SK-N-SH treated with all-trans-retinoic acid at 6 μM for 48 hours (cell line): ENCODE measurements at regions not wholly inside any gene's neighbourhood (a gene's known extent, or its start where the extent isn't known, plus 50 kb on each side); places are given as distances from the start of the nearest gene placed in this dataset.

Experiments used
- ATAC-seq: fragments of 200-7000 bp; cut with Tn5 transposase; 3 replicates; pipeline ENCODE4 v1.9.1; 2020; ENCODE audit warnings: mild to moderate bottlenecking, moderate library complexity
- ARNTL ChIP-seq: fragments of 450-650 bp; formaldehyde crosslinking; IDR thresholded peaks from 2 replicates; pipeline ENCODE4 v1.5.0; 2020; ENCODE audit warnings: low read depth, mild to moderate bottlenecking, moderate library complexity, borderline replicate concordance
- BACH2 ChIP-seq: fragments of 250-450 bp; sonication (Bioruptor Pico); IDR thresholded peaks from 2 replicates; pipeline ENCODE4 v1.9.0; 2021; ENCODE audit warnings: mild to moderate bottlenecking, borderline replicate concordance
- CSDC2 ChIP-seq: fragments of 250-450 bp; sonication (Bioruptor Pico); IDR thresholded peaks from 2 replicates; pipeline ENCODE4 v1.5.0; 2020; ENCODE audit warnings: mild to moderate bottlenecking, moderate library complexity
- ESRRG ChIP-seq: fragments of 250-450 bp; sonication (Bioruptor Pico); IDR thresholded peaks from 2 replicates; pipeline ENCODE4 v1.6.1; 2021; ENCODE audit warnings: mild to moderate bottlenecking
- GLIS3 ChIP-seq: fragments of 250-450 bp; sonication (Bioruptor Pico); IDR thresholded peaks from 2 replicates; pipeline ENCODE4 v1.5.0; 2020; ENCODE audit warnings: mild to moderate bottlenecking, moderate library complexity
- ISL1 ChIP-seq: fragments of 250-450 bp; sonication (Bioruptor Pico); IDR thresholded peaks from 2 replicates; pipeline ENCODE4 v2.1.2; 2022; ENCODE audit warnings: mild to moderate bottlenecking, moderate library complexity
- PPARA ChIP-seq: fragments of 250-450 bp; sonication (Bioruptor Pico); IDR thresholded peaks from 2 replicates; pipeline ENCODE4 v1.5.0; 2020; ENCODE audit warnings: mild to moderate bottlenecking, borderline replicate concordance
- RARB ChIP-seq: fragments of 250-450 bp; sonication (Bioruptor Pico); IDR thresholded peaks from 2 replicates; pipeline ENCODE4 v1.8.0; 2021; ENCODE audit warnings: mild to moderate bottlenecking, moderate library complexity
- SNAI2 ChIP-seq: fragments of 250-450 bp; sonication (Bioruptor Pico); IDR thresholded peaks from 2 replicates; pipeline ENCODE4 v1.5.0; 2020; ENCODE audit warnings: mild to moderate bottlenecking, moderate library complexity
- TCF4 ChIP-seq: fragments of 250-450 bp; sonication (Bioruptor Pico); IDR thresholded peaks from 2 replicates; pipeline ENCODE4 v1.8.0; 2021; ENCODE audit warnings: mild to moderate bottlenecking, moderate library complexity, borderline replicate concordance
- TOX ChIP-seq: fragments of 250-450 bp; sonication (Bioruptor Pico); IDR thresholded peaks from 2 replicates; pipeline ENCODE4 v1.8.0; 2021; ENCODE audit warnings: mild to moderate bottlenecking, moderate library complexity, borderline replicate concordance
- TSHZ2 ChIP-seq: fragments of 250-450 bp; sonication (Bioruptor Pico); IDR thresholded peaks from 2 replicates; pipeline ENCODE4 v1.5.0; 2020; ENCODE audit warnings: mild to moderate bottlenecking, moderate library complexity
- ZC3H10 ChIP-seq: fragments of 250-450 bp; sonication (Bioruptor Pico); IDR thresholded peaks from 2 replicates; pipeline ENCODE4 v1.5.1; 2021; ENCODE audit warnings: mild to moderate bottlenecking, moderate library complexity
- ZFP3 ChIP-seq: fragments of 250-450 bp; sonication (Bioruptor Pico); IDR thresholded peaks from 2 replicates; pipeline ENCODE4 v1.5.0; 2020; ENCODE audit warnings: mild to moderate bottlenecking, moderate library complexity
- ZFP30 ChIP-seq: fragments of 450-650 bp; formaldehyde crosslinking; IDR thresholded peaks from 2 replicates; pipeline ENCODE4 v1.5.0; 2022; ENCODE audit warnings: mild to moderate bottlenecking, moderate library complexity
- ZNF565 ChIP-seq: fragments of 450-650 bp; formaldehyde crosslinking; conservative IDR thresholded peaks from 2 replicates; pipeline ENCODE4 v1.5.0; 2020; ENCODE audit warnings: low read depth, mild to moderate bottlenecking, moderate library complexity
- ZNF70 ChIP-seq: fragments of 450-650 bp; formaldehyde crosslinking; IDR thresholded peaks from 2 replicates; pipeline ENCODE4 v1.5.0; 2020; ENCODE audit warnings: mild to moderate bottlenecking, moderate library complexity
- ZNF8 ChIP-seq: fragments of 450-650 bp; formaldehyde crosslinking; IDR thresholded peaks from 2 replicates; pipeline ENCODE4 v1.5.0; 2020; ENCODE audit warnings: mild to moderate bottlenecking, moderate library complexity
- TF ChIP-seq, protein P1 (sequence below): fragments of 250-450 bp; sonication (Bioruptor Pico); IDR thresholded peaks from 2 replicates; pipeline ENCODE4 v1.8.0; 2020; ENCODE audit warnings: mild to moderate bottlenecking, moderate library complexity, borderline replicate concordance
- TF ChIP-seq, protein P2 (sequence below): fragments of 250-450 bp; sonication (Bioruptor Pico); IDR thresholded peaks from 2 replicates; pipeline ENCODE4 v1.5.1; 2021; ENCODE audit warnings: mild to moderate bottlenecking, moderate library complexity
- TF ChIP-seq, protein P3 (sequence below): fragments of 250-450 bp; sonication (Bioruptor Pico); IDR thresholded peaks from 2 replicates; pipeline ENCODE4 v1.8.0; 2021; ENCODE audit warnings: low read depth, mild to moderate bottlenecking, moderate library complexity, borderline replicate concordance
- TF ChIP-seq, protein P4 (sequence below): fragments of 250-450 bp; sonication (Bioruptor Pico); IDR thresholded peaks from 2 replicates; pipeline ENCODE4 v1.5.1; 2020; ENCODE audit warnings: low read depth, mild to moderate bottlenecking, moderate library complexity

DNA sequence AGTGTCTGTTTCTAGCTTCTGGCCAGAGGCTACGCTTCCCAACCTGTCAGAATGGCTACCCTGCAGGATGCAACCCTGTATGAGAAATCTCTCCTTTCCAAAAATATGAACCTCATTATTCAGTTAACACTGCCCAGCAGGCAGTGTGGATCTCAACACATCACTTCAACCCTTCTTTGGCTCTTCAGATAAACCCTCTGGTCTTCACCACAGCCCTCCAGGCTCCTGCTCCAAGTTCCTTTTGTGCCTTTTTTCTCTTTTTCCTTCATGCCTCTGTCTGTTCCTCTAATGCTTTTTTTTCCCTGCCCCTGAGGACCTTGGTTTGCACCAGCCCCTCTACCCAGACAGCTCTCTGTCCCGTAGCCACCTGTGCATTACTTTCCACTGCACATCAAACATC lies 207.4 kb downstream of the MYLK4 start:
- TF ChIP-seq CSDC2 (CRISPR knock-in tag) (no peak), ESRRG (no peak), BACH2 (CRISPR knock-in tag) (no peak), TCF4 (no peak), TSHZ2 (CRISPR knock-in tag) (no peak), SNAI2 (CRISPR knock-in tag) (no peak), PPARA (CRISPR knock-in tag) (no peak), ARNTL (CRISPR knock-in tag) (no peak), ISL1 (CRISPR knock-in tag) (no peak), GLIS3 (no peak), ZFP30 (CRISPR knock-in tag) (no peak), ZC3H10 (CRISPR knock-in tag) (no peak), ZNF70 (CRISPR knock-in tag) (no peak), TOX (CRISPR knock-in tag) (no peak), ZFP3 (CRISPR knock-in tag) (no peak)
- TF ChIP-seq, protein P1, sequence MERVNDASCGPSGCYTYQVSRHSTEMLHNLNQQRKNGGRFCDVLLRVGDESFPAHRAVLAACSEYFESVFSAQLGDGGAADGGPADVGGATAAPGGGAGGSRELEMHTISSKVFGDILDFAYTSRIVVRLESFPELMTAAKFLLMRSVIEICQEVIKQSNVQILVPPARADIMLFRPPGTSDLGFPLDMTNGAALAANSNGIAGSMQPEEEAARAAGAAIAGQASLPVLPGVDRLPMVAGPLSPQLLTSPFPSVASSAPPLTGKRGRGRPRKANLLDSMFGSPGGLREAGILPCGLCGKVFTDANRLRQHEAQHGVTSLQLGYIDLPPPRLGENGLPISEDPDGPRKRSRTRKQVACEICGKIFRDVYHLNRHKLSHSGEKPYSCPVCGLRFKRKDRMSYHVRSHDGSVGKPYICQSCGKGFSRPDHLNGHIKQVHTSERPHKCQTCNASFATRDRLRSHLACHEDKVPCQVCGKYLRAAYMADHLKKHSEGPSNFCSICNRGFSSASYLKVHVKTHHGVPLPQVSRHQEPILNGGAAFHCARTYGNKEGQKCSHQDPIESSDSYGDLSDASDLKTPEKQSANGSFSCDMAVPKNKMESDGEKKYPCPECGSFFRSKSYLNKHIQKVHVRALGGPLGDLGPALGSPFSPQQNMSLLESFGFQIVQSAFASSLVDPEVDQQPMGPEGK (CRISPR knock-in tag): no peak
- TF ChIP-seq, protein P2, sequence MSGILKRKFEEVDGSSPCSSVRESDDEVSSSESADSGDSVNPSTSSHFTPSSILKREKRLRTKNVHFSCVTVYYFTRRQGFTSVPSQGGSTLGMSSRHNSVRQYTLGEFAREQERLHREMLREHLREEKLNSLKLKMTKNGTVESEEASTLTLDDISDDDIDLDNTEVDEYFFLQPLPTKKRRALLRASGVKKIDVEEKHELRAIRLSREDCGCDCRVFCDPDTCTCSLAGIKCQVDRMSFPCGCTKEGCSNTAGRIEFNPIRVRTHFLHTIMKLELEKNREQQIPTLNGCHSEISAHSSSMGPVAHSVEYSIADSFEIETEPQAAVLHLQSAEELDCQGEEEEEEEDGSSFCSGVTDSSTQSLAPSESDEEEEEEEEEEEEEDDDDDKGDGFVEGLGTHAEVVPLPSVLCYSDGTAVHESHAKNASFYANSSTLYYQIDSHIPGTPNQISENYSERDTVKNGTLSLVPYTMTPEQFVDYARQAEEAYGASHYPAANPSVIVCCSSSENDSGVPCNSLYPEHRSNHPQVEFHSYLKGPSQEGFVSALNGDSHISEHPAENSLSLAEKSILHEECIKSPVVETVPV (CRISPR knock-in tag): no peak
- TF ChIP-seq, protein P3, sequence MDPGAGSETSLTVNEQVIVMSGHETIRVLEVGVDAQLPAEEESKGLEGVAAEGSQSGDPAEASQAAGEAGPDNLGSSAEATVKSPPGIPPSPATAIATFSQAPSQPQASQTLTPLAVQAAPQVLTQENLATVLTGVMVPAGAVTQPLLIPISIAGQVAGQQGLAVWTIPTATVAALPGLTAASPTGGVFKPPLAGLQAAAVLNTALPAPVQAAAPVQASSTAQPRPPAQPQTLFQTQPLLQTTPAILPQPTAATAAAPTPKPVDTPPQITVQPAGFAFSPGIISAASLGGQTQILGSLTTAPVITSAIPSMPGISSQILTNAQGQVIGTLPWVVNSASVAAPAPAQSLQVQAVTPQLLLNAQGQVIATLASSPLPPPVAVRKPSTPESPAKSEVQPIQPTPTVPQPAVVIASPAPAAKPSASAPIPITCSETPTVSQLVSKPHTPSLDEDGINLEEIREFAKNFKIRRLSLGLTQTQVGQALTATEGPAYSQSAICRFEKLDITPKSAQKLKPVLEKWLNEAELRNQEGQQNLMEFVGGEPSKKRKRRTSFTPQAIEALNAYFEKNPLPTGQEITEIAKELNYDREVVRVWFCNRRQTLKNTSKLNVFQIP (CRISPR knock-in tag): no peak
- TF ChIP-seq, protein P4, sequence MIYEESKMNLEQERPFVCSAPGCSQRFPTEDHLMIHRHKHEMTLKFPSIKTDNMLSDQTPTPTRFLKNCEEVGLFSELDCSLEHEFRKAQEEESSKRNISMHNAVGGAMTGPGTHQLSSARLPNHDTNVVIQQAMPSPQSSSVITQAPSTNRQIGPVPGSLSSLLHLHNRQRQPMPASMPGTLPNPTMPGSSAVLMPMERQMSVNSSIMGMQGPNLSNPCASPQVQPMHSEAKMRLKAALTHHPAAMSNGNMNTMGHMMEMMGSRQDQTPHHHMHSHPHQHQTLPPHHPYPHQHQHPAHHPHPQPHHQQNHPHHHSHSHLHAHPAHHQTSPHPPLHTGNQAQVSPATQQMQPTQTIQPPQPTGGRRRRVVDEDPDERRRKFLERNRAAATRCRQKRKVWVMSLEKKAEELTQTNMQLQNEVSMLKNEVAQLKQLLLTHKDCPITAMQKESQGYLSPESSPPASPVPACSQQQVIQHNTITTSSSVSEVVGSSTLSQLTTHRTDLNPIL (CRISPR knock-in tag): no peak
- no peak for ATAC-seq

GRCh38 chr6:2542858-2543218 lies 207.9 kb downstream of the MYLK4 start:
- ATAC-seq: no peak
- no peak for TF ChIP-seq ZNF70 (CRISPR knock-in tag)
- no peak for TF ChIP-seq TSHZ2 (CRISPR knock-in tag)
- TF ChIP-seq PPARA (CRISPR knock-in tag): no peak
- no peak for TF ChIP-seq ESRRG
- no peak for TF ChIP-seq TCF4
- TF ChIP-seq, protein P4 (CRISPR knock-in tag): no peak
- TF ChIP-seq RARB (CRISPR knock-in tag): no peak
- TF ChIP-seq ZNF565 (CRISPR knock-in tag): no peak
- no peak for TF ChIP-seq ZC3H10 (CRISPR knock-in tag)
- TF ChIP-seq ZFP30 (CRISPR knock-in tag): no peak
- TF ChIP-seq BACH2 (CRISPR knock-in tag): no peak
- no peak for TF ChIP-seq ZNF8 (CRISPR knock-in tag)
- TF ChIP-seq, protein P1 (CRISPR knock-in tag): no peak
- TF ChIP-seq ARNTL (CRISPR knock-in tag): no peak
- TF ChIP-seq, protein P3 (CRISPR knock-in tag): no peak
